Epithelial cell of proximal tubule (primary cell): ENCODE measurements at regions not wholly inside any gene's neighbourhood (a gene's known extent, or its start where the extent isn't known, plus 50 kb on each side); places are given as distances from the start of the nearest gene placed in this dataset.

ENCODE experiments used
- DNase-seq: peaks from one replicate; pipeline ENCODE4 v3.0.0-alpha.2; 2011; ENCODE audit warnings: low read depth
- H3K4me3 ChIP-seq: 2 replicates; pipeline ENCODE4 v1.5.1; 2011; ENCODE audit warnings: low read depth, mild to moderate bottlenecking, low read length
- TF ChIP-seq, protein P1 (sequence below): conservative IDR thresholded peaks from 2 replicates; pipeline ENCODE4 v1.5.1; 2012; ENCODE audit warnings: low read depth, mild to moderate bottlenecking, low read length

DNA sequence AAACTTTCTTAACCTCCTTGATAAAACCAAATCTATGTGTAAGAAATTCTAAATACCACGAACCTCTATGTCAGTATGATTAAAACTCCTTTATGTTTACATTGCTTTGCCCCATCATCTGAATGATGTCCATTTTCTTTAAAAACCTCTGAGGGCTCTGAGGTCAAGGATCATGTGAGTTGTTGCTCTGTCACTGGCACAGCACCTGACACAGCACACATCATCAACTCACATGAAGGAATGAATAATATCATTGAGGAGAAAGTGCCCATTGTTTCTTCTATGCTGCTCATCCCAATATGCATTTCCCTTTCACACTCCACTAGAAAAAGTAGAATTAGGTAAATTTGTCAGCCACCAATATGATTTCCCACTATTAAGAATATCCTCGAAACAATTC is 1178.7 kb upstream of the NRXN1 start:
- no peak for DNase-seq
- H3K4me3 ChIP-seq = no peak overlapping the region
- TF ChIP-seq, protein P1, sequence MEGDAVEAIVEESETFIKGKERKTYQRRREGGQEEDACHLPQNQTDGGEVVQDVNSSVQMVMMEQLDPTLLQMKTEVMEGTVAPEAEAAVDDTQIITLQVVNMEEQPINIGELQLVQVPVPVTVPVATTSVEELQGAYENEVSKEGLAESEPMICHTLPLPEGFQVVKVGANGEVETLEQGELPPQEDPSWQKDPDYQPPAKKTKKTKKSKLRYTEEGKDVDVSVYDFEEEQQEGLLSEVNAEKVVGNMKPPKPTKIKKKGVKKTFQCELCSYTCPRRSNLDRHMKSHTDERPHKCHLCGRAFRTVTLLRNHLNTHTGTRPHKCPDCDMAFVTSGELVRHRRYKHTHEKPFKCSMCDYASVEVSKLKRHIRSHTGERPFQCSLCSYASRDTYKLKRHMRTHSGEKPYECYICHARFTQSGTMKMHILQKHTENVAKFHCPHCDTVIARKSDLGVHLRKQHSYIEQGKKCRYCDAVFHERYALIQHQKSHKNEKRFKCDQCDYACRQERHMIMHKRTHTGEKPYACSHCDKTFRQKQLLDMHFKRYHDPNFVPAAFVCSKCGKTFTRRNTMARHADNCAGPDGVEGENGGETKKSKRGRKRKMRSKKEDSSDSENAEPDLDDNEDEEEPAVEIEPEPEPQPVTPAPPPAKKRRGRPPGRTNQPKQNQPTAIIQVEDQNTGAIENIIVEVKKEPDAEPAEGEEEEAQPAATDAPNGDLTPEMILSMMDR = no peak

DNA sequence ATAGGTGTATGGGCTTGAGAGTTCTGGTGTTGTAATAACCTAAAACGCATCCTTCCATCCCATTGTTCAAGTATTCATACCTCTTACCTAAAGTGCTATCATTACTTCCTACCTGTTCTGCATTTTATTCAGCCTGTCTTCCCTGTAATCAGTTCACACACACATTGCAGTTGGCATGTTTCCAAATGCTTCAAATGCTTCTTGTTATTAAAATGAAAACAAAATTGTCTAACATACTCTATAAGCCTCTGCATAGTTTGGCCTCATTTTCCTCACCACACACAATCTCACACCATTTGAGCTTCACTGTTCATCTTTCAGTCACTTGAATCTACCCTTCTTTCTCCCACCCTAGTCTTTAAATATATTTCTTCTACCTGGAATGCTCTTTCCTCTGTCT is 1178.2 kb upstream of the NRXN1 start:
- H3K4me3 ChIP-seq = no peak overlapping the region
- TF ChIP-seq, protein P1 = no peak
- DNase-seq = no peak

DNA sequence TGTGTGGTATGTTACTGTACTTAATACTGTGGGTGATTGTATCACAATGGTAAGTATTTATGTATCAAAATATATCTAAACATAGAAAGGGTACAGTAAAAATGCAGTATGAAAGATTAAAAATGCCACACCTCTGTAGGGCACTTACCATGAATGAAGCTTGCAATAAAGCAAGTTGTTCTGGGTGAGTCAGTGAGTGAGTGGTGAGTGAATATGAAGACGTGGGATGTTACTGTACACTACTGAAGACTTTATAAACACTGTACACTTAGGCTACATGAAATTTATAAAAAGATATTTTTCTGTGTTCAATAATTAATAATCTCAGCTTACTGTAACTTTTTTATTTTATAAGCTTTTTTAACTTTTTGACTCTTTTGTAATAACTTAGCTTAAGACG is 1162.4 kb upstream of the NRXN1 start:
- TF ChIP-seq, protein P1 = no peak
- no peak overlapping the region for H3K4me3 ChIP-seq

DNA sequence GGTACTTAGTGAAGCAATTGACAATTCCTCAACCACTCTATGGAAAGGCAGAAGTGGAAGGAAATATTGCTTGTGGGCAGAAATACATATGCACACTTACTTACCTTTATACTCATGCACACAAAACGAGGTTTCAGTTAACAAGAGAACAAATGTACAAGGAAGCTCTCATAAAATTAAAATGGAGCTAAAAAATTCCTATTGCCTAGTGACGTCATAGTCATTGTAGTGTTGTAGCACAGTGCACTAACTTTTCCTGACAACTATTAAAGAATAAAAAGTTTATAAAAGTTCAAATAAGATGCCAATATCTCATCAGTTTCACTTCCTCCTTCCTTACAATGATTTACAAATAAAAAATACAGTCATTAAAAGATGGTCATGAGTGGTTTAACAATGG is 1161.9 kb upstream of the NRXN1 start:
- TF ChIP-seq, protein P1 = no peak
- H3K4me3 ChIP-seq = no peak overlapping the region
- DNase-seq = no peak

More for the DNA sequence above, 1162.4 kb upstream of the NRXN1 start:
- no peak for DNase-seq

DNA sequence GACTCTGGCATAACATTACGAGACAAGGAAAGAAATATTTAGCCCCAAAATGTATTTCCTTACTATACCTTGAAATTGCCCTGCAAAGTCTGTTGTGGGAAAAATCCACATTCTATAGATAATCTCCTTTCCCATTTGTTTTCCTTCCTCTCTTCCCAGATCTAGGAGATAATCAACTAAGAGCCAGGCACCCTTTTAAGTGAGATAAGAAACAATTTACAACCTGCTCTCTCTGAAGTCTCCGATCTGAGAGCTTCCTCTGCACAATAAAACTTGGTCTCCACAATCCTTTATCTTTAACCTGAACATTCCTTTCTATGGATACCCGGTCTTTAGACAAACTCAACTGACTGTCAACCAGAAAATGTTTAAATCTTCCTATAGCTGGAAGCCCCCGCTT is 1160.7 kb upstream of the NRXN1 start:
- TF ChIP-seq, protein P1 = no peak
- DNase-seq = no peak
- H3K4me3 ChIP-seq = no peak overlapping the region

DNA sequence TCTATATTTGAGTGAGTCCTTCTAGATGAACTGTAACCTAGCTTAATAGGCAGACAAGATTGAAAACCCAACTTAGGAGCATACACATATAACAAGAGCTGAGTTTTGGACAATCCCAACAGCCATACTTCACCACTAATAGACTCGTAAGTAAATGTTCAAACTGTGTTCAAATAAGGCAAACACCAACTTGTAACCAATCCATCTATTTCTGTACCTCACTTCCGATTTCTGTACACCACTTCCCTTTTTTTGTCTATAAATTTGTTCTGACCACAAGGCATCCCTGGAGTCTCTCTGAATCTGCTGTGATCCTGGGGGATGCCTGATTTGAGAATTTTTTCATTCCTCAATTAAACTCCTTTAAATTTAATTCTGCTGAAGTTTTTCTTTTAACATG is 1149.1 kb upstream of the NRXN1 start:
- TF ChIP-seq, protein P1 = no peak
- no peak overlapping the region for H3K4me3 ChIP-seq
- no peak for DNase-seq

DNA sequence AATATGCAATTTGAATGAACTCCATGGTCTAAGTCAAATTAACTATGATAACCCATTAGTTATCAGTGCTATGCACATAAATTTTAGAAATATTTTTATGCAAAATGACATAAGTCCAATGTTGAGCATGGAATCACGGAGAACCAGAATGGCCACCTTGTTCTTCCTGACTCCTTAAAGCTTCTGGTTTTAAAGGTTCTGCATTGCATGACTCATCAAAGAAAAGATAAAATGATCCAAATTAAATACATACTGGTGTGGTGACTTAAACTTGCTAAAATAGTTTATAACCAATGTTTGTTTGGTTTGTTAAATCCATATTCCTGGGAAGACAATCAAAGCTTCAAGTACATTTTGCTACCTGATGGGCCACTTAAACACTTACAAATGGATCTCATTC is 1146.9 kb upstream of the NRXN1 start:
- TF ChIP-seq, protein P1 = no peak
- no peak for DNase-seq
- H3K4me3 ChIP-seq = no peak overlapping the region
